ENCODE measurements at regions not wholly inside any gene's neighbourhood (a gene's known extent, or its start where the extent isn't known, plus 50 kb on each side); places are given as distances from the start of the nearest gene placed in this dataset.

DNA sequence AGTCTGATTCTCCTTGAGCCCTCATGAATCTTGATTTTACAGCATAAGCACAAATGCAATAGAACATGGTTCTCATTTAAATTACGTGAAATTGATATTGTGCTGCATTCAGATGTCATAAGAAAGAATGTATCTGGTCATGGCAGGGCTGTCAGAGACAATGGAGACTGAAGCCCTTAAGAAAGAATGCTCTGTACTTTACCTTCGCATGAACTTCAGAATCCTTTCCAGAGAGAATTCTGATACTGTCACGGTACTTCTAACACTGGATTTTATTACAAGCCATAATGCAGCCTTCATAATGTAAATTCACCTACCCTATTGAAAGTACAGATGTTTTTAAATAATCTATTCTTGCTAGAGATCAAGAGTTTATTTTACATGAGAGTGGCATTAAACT is 677.9 kb upstream of the ADGRL3 start:
- no peak overlapping the region for H3K23ac ChIP-seq (ENCODE audit: insufficient read length, low read depth, low read length)
- H3K4me2 ChIP-seq (ENCODE audit: insufficient read depth, insufficient read length, low read length): no peak overlapping the region
- H3K79me1 ChIP-seq (ENCODE audit: insufficient read depth, low read depth, low read length, poor library complexity, severe bottlenecking): no peaks in the 10 kb centered on the region
- no peak overlapping the region for H4K5ac ChIP-seq (ENCODE audit: insufficient read length, low read depth, low read length)
- H3K56ac ChIP-seq (ENCODE audit: insufficient read length, low read depth, low read length): no peak overlapping the region
- no peak overlapping the region for H3K18ac ChIP-seq (ENCODE audit: insufficient read length, low read depth, low read length)
- no peak overlapping the region for H3T11ph ChIP-seq (ENCODE audit: low read length)
- WGBS (ENCODE audit: extremely low coverage, insufficient read length, low lambda C conversion rate): no CpG with 5 or more reads among the region's 3 CpGs
- H3K27ac ChIP-seq (ENCODE audit: insufficient read length, low read depth, low read length): no peak overlapping the region
- no peak overlapping the region for H3K14ac ChIP-seq (ENCODE audit: insufficient read depth, low read length)
- Mint-ChIP-seq H3K36me3 (ENCODE audit: insufficient read depth in 1 of 3, low read depth in 3 of 3) (no peaks in the 10 kb centered on the region), H3K4me3 (no peak overlapping the region), H3K27me3 (ENCODE audit: low read depth) (no peaks in the 10 kb centered on the region), H3K27ac (no peak overlapping the region), H3K4me1 (peaks cover 0 to 5% of the 10 kb centered on the region in 2 experiments; a peak in 2 of 4 replicates), H3K9me3 (no peaks in the 10 kb centered on the region)
- TF ChIP-seq, protein P1, sequence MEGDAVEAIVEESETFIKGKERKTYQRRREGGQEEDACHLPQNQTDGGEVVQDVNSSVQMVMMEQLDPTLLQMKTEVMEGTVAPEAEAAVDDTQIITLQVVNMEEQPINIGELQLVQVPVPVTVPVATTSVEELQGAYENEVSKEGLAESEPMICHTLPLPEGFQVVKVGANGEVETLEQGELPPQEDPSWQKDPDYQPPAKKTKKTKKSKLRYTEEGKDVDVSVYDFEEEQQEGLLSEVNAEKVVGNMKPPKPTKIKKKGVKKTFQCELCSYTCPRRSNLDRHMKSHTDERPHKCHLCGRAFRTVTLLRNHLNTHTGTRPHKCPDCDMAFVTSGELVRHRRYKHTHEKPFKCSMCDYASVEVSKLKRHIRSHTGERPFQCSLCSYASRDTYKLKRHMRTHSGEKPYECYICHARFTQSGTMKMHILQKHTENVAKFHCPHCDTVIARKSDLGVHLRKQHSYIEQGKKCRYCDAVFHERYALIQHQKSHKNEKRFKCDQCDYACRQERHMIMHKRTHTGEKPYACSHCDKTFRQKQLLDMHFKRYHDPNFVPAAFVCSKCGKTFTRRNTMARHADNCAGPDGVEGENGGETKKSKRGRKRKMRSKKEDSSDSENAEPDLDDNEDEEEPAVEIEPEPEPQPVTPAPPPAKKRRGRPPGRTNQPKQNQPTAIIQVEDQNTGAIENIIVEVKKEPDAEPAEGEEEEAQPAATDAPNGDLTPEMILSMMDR (conservative IDR thresholded peaks at IDR 0.05): no peak
- no peak overlapping the region for H2BK120ac ChIP-seq (ENCODE audit: low read depth, low read length, poor library complexity, severe bottlenecking)
- no peak overlapping the region for H2BK5ac ChIP-seq (ENCODE audit: insufficient read length, low read length)
- H2AK5ac ChIP-seq (ENCODE audit: insufficient read length, low read length): no peak overlapping the region
- H3K79me2 ChIP-seq (ENCODE audit: insufficient read depth, low read length): no peaks in the 10 kb centered on the region
- no peaks in the 10 kb centered on the region for H3K23me2 ChIP-seq (ENCODE audit: insufficient read length, low read depth, low read length, poor library complexity, severe bottlenecking)
- H3K4ac ChIP-seq (ENCODE audit: low read depth, low read length): no peak overlapping the region
- H4K8ac ChIP-seq (replicated peaks; ENCODE audit: insufficient read length, low read depth, low read length): no peak overlapping the region
- no peak for DNase-seq
- H3K9ac ChIP-seq (ENCODE audit: extremely low read depth, insufficient read length, low read length): no peak overlapping the region
- no peak overlapping the region for H4K91ac ChIP-seq (ENCODE audit: insufficient read length, low read depth, low read length)
- no peaks in the 10 kb centered on the region for H3K27me3 ChIP-seq (ENCODE audit: insufficient read depth, low read length)
- no peaks in the 10 kb centered on the region for H4K20me1 ChIP-seq (ENCODE audit: control insufficient read depth, insufficient read depth, insufficient read length)
- H3K4me1 ChIP-seq (ENCODE audit: insufficient read depth, low read length): no peaks in the 10 kb centered on the region
- no peak overlapping the region for H2BK20ac ChIP-seq (ENCODE audit: low read depth, low read length, poor library complexity, severe bottlenecking)
- no peak overlapping the region for H2BK12ac ChIP-seq (ENCODE audit: insufficient read length, low read depth, low read length)
- H2BK15ac ChIP-seq (ENCODE audit: low read depth, low read length): no peak overlapping the region
- no peak overlapping the region for H2AFZ ChIP-seq (ENCODE audit: low read length)
- H3K9me3 ChIP-seq (ENCODE audit: control insufficient read depth, low read depth, low read length): no peaks in the 10 kb centered on the region

Data from H9 (cell line).